ENCODE measurements at regions not wholly inside any gene's neighbourhood (a gene's known extent, or its start where the extent isn't known, plus 50 kb on each side); places are given as distances from the start of the nearest gene placed in this dataset.

GRCh38 chr6:105459049-105459448 is 56.2 kb upstream of the PREP start:
- no peak for DNase-seq (ENCODE audit: low spot score)

DNA sequence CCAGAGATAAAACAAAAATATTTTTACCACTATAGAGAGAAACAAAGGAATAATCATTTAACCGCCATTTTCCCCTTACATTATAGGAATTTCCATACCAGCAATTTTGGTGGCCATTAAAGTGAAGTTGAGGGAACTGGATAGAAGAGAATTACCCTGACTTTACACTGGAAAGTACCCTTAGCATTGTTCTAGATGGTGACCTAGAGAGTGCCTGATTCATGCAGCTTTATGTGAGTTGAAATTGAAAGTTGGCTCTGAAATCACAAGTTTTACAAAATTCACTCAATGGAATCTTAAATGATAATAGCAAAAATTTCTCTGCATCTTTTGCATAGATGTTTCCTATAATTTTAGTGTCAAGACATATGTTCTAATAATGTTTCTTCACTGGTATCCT is 55.7 kb upstream of the PREP start:
- DNase-seq (ENCODE audit: low spot score) = no peak

GRCh38 chr6:105458084-105458483 is 55.2 kb upstream of the PREP start:
- no peak for DNase-seq (ENCODE audit: low spot score)

- no peak for DNase-seq (ENCODE audit: low spot score)
Measured at GRCh38 chr6:105453968-105454367, 51.1 kb upstream of the PREP start.

GRCh38 chr6:105452924-105453756 is 50.3 kb upstream of the PREP start:
- no peak for DNase-seq (ENCODE audit: low spot score)
